ENCODE measurements at regions not wholly inside any gene's neighbourhood (a gene's known extent, or its start where the extent isn't known, plus 50 kb on each side); places are given as distances from the start of the nearest gene placed in this dataset.

- TF ChIP-seq CTCF (IDR thresholded peaks at IDR 0.05 in 4 of 5, conservative IDR thresholded peaks at IDR 0.05 in 1 of 5) (no peak), POLR2A (IDR thresholded peaks at IDR 0.05) (no peak)
These were observed 266.2 kb downstream of the LMO4 start for GRCh38 chr1:87594736-87595383.

Data from gastrocnemius medialis (tissue), 4 donors.